Ishikawa (cell line): ENCODE measurements at regions not wholly inside any gene's neighbourhood (a gene's known extent, or its start where the extent isn't known, plus 50 kb on each side); places are given as distances from the start of the nearest gene placed in this dataset.

Source experiments
- CEBPB ChIP-seq: IDR thresholded peaks from 2 replicates; pipeline ENCODE4 v1.6.1; 2012
- EGR1 ChIP-seq: IDR thresholded peaks from 2 replicates; pipeline ENCODE4 v1.6.1; 2012
- EP300 ChIP-seq: IDR thresholded peaks from 2 replicates; pipeline ENCODE4 v1.6.1; 2012; ENCODE audit warnings: borderline replicate concordance
- FOXM1 ChIP-seq: IDR thresholded peaks from 2 replicates; pipeline ENCODE4 v1.6.1; 2012; ENCODE audit warnings: low read depth, borderline replicate concordance
- TAF1 ChIP-seq: IDR thresholded peaks from 2 replicates; pipeline ENCODE4 v1.6.1; 2012; ENCODE audit warnings: low read depth, mild to moderate bottlenecking
- TEAD4 ChIP-seq: IDR thresholded peaks from 2 replicates; pipeline ENCODE4 v1.6.1; 2012
- TF ChIP-seq, protein P1 (sequence below): IDR thresholded peaks from 2 replicates; pipeline ENCODE4 v1.6.1; 2012; ENCODE audit warnings: low read depth, mild to moderate bottlenecking
- TF ChIP-seq, protein P2 (sequence below): IDR thresholded peaks from 2 replicates; pipeline ENCODE4 v1.6.1; 2012
- TF ChIP-seq, protein P3 (sequence below): IDR thresholded peaks from 2 replicates; pipeline ENCODE4 v1.6.1; 2012

DNA sequence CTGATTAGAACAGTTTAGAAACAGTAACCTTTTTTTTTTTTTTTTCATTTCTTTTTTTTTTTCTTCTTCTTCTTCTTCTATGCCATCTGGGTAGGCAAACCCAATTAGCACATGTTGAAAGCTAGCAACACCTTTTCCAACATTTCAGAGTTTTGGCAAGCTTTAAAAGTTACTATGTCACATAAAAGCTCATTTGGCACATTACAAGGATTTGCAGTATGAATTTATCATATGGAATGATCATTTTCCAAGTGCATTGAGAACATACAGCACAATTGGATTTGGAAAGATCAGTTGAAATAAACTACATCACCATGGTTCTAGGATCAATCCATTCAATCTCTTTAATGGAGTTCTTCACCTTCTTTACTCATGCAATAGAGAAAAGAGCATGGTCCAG is 847.0 kb downstream of the LRRTM4 start:
- TF ChIP-seq EP300: no peak
- TF ChIP-seq TAF1: no peak
- TF ChIP-seq EGR1: no peak
- TF ChIP-seq, protein P1, sequence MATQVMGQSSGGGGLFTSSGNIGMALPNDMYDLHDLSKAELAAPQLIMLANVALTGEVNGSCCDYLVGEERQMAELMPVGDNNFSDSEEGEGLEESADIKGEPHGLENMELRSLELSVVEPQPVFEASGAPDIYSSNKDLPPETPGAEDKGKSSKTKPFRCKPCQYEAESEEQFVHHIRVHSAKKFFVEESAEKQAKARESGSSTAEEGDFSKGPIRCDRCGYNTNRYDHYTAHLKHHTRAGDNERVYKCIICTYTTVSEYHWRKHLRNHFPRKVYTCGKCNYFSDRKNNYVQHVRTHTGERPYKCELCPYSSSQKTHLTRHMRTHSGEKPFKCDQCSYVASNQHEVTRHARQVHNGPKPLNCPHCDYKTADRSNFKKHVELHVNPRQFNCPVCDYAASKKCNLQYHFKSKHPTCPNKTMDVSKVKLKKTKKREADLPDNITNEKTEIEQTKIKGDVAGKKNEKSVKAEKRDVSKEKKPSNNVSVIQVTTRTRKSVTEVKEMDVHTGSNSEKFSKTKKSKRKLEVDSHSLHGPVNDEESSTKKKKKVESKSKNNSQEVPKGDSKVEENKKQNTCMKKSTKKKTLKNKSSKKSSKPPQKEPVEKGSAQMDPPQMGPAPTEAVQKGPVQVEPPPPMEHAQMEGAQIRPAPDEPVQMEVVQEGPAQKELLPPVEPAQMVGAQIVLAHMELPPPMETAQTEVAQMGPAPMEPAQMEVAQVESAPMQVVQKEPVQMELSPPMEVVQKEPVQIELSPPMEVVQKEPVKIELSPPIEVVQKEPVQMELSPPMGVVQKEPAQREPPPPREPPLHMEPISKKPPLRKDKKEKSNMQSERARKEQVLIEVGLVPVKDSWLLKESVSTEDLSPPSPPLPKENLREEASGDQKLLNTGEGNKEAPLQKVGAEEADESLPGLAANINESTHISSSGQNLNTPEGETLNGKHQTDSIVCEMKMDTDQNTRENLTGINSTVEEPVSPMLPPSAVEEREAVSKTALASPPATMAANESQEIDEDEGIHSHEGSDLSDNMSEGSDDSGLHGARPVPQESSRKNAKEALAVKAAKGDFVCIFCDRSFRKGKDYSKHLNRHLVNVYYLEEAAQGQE: no peak
- TF ChIP-seq, protein P2, sequence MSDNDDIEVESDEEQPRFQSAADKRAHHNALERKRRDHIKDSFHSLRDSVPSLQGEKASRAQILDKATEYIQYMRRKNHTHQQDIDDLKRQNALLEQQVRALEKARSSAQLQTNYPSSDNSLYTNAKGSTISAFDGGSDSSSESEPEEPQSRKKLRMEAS: no peak
- TF ChIP-seq CEBPB: no peak
- TF ChIP-seq TEAD4: no peak
- TF ChIP-seq FOXM1: no peak
- TF ChIP-seq, protein P3, sequence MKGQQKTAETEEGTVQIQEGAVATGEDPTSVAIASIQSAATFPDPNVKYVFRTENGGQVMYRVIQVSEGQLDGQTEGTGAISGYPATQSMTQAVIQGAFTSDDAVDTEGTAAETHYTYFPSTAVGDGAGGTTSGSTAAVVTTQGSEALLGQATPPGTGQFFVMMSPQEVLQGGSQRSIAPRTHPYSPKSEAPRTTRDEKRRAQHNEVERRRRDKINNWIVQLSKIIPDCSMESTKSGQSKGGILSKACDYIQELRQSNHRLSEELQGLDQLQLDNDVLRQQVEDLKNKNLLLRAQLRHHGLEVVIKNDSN: no peak
